Ovary (tissue), 7 donors: ENCODE measurements at regions not wholly inside any gene's neighbourhood (a gene's known extent, or its start where the extent isn't known, plus 50 kb on each side); places are given as distances from the start of the nearest gene placed in this dataset.

Experiments
- DNase-seq, 5 donors: peaks; one replicate each; pipeline ENCODE4 v3.0.0-alpha.2; 2019 to 2020
- H3K27ac ChIP-seq, 2 donors: fragments of 200-600 bp; one replicate each; pipeline versions ENCODE4 v1.5.1 to v1.8.0; 2019 to 2022
- H3K27me3 ChIP-seq: fragments of 200-600 bp; one replicate; pipeline ENCODE4 v1.8.0; 2022
- H3K36me3 ChIP-seq: fragments of 200-600 bp; sonication (generic); one replicate; pipeline ENCODE4 v1.5.1; 2019
- H3K4me1 ChIP-seq: one replicate; pipeline ENCODE4 v1.8.1; 2013; ENCODE audit warnings: mild to moderate bottlenecking, moderate library complexity; ENCODE audit not compliant: insufficient read depth
- H3K4me3 ChIP-seq: fragments of 200-600 bp; sonication (generic); one replicate; pipeline ENCODE4 v1.5.1; 2017
- H3K9me3 ChIP-seq, 2 donors: fragments of 200-600 bp in 1 of 2; sonication (generic) in 1 of 2; one replicate each; pipeline versions ENCODE4 v1.5.1 to v1.8.1; 2013 to 2019; ENCODE audit warnings: mild to moderate bottlenecking in 1 of 2, moderate library complexity in 1 of 2
- CTCF ChIP-seq, 3 donors: fragments of 450-650 bp in 2 of 3; fragments of 200-600 bp in 1 of 3; IDR thresholded peaks; one replicate each; pipeline versions ENCODE4 v1.5.1 to v1.8.0; 2016 to 2022; ENCODE audit warnings: antibody characterized with exemption in 3 of 3, mild to moderate bottlenecking in 1 of 3
- EP300 ChIP-seq: sonication (generic); formaldehyde crosslinking; IDR thresholded peaks from one replicate; pipeline ENCODE4 v1.6.1; 2017; ENCODE audit warnings: antibody characterized with exemption
- POLR2A ChIP-seq: fragments of 450-650 bp; IDR thresholded peaks from one replicate; pipeline ENCODE4 v1.6.1; 2017; ENCODE audit warnings: antibody characterized with exemption, mild to moderate bottlenecking, moderate library complexity
- WGBS, 3 donors: extraction: QIAGEN DNeasy Blood & Tissue Kit in 1 of 3; methylation state at CpG; one replicate each; pipeline versions ENCODE4 v1.1.5 to v1.1.7; 2013 to 2017; 5-methylcytosine and 5-hydroxymethylcytosine counted together
- intact Hi-C, 4 donors: fragments of 100-400 bp; cut with DNase I; formaldehyde crosslinking; loops; one replicate each; pipeline versions ENCODE4 v1.11.0 to v1.15.1; 2022 to 2023
- donor health status: DM: no; HTN: no; CAD: no; lungs with moderate emphysema.
- donor health status: DM: no; HTN: no; CAD: no.
- donor health status: Bipolar disorder and iron deficiency.
- donor health status: DM: no; HTN: no; CAD: no.
- donor health status: DM: yes; HTN: yes; CAD: no.

GRCh38 chr16:80029761-80030481 lies 429.4 kb upstream of the MAF start:
- 69 to 81% (median 76%) methylated on average over 8 of the region's 8 CpGs for WGBS, 3 donors
- intact Hi-C loops = no loop called here
- peaks cover 6% of the 10 kb centered on the region for H3K4me1 ChIP-seq

GRCh38 chr16:80029381-80029630 lies 428.8 kb upstream of the MAF start:
- Histone ChIP-seq H3K27me3 (no peaks in the 10 kb centered on the region), H3K36me3 (no peaks in the 10 kb centered on the region), H3K9me3 (no peaks in the 10 kb centered on the region), H3K4me3 (no peak overlapping the region), H3K27ac (no peak overlapping the region), H3K4me1 (peaks cover 6% of the 10 kb centered on the region)
- TF ChIP-seq CTCF (IDR thresholded peaks at IDR 0.05) (no peak), POLR2A (no peak), EP300 (no peak)
- WGBS, 3 donors = 87 to 90% (median 89%) methylated on average over 2 of the region's 2 CpGs
- DNase-seq = no peak
- intact Hi-C loops = no loop called here

More at GRCh38 chr16:80029761-80030481, 429.4 kb upstream of the MAF start:
- H3K4me3 ChIP-seq = no peak overlapping the region
- no peaks in the 10 kb centered on the region for H3K27me3 ChIP-seq
- no peak overlapping the region for H3K27ac ChIP-seq
- no peak for DNase-seq
- H3K9me3 ChIP-seq = no peaks in the 10 kb centered on the region
- no peaks in the 10 kb centered on the region for H3K36me3 ChIP-seq
- TF ChIP-seq EP300 (no peak), CTCF (IDR thresholded peaks at IDR 0.05) (no peak), POLR2A (no peak)

GRCh38 chr16:80028581-80029380 lies 428.2 kb upstream of the MAF start:
- no peak for TF ChIP-seq EP300
- no peak for TF ChIP-seq POLR2A
- no peak for TF ChIP-seq CTCF (IDR thresholded peaks at IDR 0.05)
- Histone ChIP-seq H3K36me3 (no peaks in the 10 kb centered on the region), H3K27me3 (no peaks in the 10 kb centered on the region), H3K4me1 (peaks cover 6% of the 10 kb centered on the region), H3K27ac (no peak overlapping the region), H3K4me3 (no peak overlapping the region), H3K9me3 (no peaks in the 10 kb centered on the region)
- intact Hi-C loops = no loop called here
- no peak for DNase-seq
- 92 to 96% (median 94%) methylated on average over 5 of the region's 5 CpGs for WGBS, 3 donors

- no peaks in the 10 kb centered on the region for H3K27me3 ChIP-seq
- no peaks in the 10 kb centered on the region for H3K9me3 ChIP-seq
- DNase-seq = peak in 2 of 5 donors; percentile 36 to 44
- no peak overlapping the region for H3K27ac ChIP-seq
- 79 to 83% (median 80%) methylated on average over 20 of the region's 20 CpGs for WGBS, 3 donors
- H3K4me3 ChIP-seq = no peak overlapping the region
- intact Hi-C loops = no loop called here
- no peaks in the 10 kb centered on the region for H3K36me3 ChIP-seq
- H3K4me1 ChIP-seq = peaks cover 6% of the 10 kb centered on the region
- TF ChIP-seq CTCF (IDR thresholded peaks at IDR 0.05) = no peak
Measured at GRCh38 chr16:80027007-80027965, 426.7 kb upstream of the MAF start.
